Right ventricle myocardium inferior (tissue), 1 donor: ENCODE measurements at regions not wholly inside any gene's neighbourhood (a gene's known extent, or its start where the extent isn't known, plus 50 kb on each side); places are given as distances from the start of the nearest gene placed in this dataset.
"Not testable (repeated sequence)": the region's sequence is repeated elsewhere in the genome, so short reads cannot be mapped to it uniquely, and the experiment has no call there.

Experiments used
- ATAC-seq: fragments of 200-7000 bp; cut with Tn5 transposase; one replicate; pipeline ENCODE4 v1.9.1; 2020; ENCODE audit warnings: mild to moderate bottlenecking, moderate library complexity
- DNase-seq: peaks from one replicate; pipeline ENCODE4 v3.0.0; 2021; ENCODE audit errors: missing footprints
- intact Hi-C: fragments of 100-400 bp; cut with DNase I; formaldehyde crosslinking; loops from one replicate; pipeline ENCODE4 v1.11.0; 2022
- donor health status: DM: no; HTN: yes; CAD: no; lungs with severe emphysema.

DNA sequence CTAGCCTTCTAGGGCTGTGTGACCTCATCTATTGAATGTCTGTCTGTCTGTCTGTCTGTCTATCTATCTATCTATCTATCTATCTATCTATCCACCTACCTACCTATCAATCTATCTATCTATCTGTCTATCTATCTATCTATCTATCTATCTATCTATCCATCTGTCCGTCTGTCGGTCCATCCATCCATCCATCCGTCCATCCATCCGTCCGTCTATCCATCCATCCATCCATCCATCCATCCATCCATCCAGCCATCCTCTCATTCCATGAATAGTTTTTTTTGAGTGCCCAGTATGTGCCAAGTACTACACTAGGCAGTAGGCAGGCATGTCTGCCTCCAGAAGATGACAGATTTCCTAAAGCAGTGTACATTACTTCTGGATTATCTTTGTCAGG is 122.5 kb downstream of the FOXB1 start:
- no peak for DNase-seq
- intact Hi-C loops = no loop called here
- no peak for ATAC-seq

DNA sequence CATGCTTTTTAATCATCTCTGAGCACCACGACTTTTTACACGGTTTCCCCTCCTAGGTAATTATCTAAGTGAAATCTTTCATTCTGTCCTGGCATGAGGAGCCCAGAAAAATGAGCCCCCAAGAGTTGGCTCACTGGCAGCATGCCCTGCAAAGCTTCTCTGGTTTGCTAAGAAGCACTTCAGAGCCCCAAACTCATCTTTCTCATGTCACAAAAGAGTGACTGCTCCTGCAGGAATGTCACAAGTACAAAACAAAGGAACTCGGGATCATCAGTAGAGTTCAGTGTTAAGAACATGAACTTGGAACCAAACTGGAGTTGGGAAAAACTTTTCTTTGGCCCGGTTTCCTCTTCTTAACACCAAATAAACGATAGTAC is 123.9 kb downstream of the FOXB1 start:
- no peak for ATAC-seq
- intact Hi-C loops = no loop called here
- no peak for DNase-seq

DNA sequence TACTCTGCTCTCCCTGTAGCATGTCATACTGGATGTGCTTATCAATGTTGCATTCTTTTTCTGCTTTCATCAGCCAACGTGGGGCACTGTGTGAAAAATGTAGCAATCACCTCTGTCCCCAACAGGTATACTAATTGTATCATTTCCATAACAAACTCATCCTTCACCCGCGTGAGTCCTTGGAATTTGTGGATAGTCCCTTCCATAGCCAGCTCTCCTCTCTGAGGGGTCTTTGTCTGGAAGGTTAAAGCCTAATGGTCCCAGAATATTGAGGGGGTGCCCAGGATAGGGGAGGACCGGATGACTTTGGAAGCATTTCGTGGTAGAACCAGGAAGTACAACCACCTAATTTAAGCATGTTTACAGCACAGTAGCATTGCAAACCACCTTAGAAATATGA is 124.6 kb downstream of the FOXB1 start:
- no peak for ATAC-seq
- intact Hi-C loops = no loop called here

DNA sequence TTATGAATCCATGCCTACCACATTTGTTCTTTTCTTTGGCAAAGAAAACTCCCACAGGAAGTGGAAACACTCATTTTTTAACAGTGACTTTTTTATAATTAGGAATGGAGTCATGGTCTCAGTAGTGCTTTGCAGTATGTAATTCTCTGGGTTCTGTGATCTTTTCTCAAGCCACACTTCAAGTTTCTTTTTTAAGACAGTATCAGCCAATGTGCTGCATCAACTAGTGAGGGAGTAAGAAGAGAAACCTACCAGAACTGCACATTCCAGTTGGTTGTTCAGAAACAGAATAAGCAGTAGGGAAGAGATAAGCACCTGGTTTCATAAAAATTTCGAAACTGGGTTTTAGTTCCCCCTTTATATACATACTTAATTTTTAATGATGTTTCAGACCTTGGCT is 126.3 kb downstream of the FOXB1 start:
- no peak for DNase-seq
- intact Hi-C loops = no loop called here
- ATAC-seq = no peak

More for the DNA sequence above, 124.6 kb downstream of the FOXB1 start:
- no peak for DNase-seq

DNA sequence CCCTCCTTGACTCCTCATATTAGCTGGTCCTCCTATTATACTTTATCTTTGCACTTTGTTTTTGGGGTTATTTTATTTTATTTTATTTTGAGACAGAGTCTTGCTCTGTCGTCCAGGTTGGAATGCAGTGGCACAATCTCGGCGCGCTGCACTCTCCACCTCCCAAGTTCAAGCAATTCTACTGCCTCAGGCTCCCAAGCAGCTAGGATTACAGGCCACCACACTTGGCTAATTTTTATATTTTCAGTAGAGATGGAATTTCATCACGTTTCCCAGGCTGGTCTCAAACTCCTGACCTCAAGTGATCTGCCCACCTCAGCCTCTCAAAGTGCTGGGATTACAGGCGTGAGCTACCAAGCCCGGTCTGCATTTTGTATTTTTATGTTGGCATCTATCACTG is 126.7 kb downstream of the FOXB1 start:
- ATAC-seq = no peak

DNA sequence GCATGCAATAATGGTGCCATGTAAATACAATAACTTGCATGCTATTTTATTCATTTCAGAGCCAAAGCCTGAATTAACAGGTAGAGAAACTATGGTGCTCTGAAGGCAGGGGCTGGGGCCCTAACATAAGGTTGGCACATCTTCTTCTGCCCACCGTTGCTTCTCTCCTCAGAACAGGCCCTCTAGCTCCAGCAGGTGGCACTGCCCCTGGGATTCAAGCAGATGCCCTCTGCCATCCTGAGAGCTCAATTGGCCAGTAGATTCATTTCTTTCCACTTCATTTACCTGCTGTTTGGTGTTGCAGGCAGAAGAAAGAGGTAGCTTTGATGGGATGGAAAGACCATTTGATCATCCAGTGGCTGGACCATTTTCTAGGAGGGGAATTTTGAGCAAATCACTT is 130.5 kb downstream of the FOXB1 start:
- intact Hi-C loops = no loop called here
- DNase-seq = no peak
- no peak for ATAC-seq

More for the DNA sequence above, 126.7 kb downstream of the FOXB1 start:
- no peak for DNase-seq
- intact Hi-C loops = no loop called here

DNA sequence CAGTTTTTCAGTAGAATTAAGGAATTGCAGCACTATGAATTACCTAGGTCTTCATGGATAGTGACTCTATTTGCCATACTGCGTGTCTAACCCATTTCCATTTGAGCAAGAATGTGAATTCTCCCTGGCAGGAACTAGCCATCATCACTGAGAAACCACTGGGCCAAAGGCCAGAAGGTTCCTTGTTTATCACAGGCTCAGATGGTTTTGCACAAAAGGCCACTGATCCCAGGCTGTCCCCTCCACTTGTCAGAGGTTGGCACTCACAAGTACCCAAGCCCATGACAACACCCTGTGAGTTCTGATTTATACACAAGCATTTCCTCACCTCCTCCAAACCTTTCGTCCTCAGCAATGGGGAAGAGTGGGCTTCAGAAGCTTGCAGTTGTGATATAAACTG is 131.8 kb downstream of the FOXB1 start:
- intact Hi-C loops = no loop called here
- ATAC-seq = no peak
- no peak for DNase-seq

DNA sequence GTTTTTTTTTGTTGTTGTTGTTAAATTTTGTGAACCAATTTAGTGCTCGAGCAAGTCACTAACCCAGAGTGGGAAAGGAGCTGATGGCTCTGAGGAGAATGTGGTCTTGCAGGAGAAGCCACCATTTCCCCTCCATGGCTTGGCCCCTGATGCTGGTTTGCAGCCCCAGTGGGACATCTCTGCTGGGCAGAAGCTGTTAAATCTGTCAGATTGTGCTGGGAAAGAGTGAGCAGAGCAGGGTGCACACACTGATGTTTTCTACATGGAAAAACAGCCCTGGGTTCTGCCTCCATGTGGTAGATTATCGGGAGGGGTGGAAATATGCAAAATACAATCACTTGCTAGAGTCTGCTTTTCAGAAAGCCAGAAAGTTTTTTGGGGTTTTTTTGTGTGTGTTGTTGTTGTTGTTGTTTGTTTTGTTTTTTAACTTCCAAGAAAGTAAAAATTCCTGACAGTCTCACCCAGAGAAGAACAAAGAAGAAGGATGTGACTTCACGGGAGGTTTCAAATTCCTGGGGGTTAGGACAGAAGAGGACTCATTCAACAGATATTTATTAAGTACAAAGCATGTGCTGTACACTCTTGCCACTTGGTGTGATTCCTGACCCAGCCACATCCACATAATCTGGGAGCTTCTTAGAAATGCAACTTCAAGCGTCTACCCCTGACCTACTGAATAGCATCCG is 133.7 kb downstream of the FOXB1 start:
- no peak for DNase-seq
- no peak for ATAC-seq
- intact Hi-C loops = no loop called here

DNA sequence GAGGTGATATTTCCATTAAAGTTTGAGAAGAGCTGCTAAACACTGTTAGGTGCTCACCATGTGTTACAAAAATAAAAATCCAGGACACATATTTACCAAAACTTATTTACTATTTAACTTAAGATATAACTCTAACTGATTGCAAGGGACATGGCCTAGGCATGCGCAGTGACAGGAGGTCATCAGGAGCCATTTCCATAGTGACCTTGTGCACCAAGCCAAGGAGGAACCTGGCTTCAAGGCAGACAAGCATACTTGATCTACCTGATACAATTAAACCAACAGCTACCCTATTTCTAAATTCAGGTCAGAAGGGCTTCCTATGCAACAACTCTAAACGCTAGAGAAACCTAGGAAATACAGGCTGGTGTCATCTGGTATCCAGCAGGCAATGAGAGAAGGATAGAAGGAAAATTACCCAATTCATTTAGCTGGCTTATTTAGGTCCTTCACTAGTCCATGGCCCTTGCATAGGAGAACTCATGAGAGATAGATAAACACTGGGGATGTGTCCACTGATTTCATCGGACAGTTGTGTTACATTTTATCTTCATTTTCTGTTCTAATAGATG is 134.4 kb downstream of the FOXB1 start:
- no peak for ATAC-seq
- intact Hi-C loops = no loop called here
- DNase-seq = no peak

DNA sequence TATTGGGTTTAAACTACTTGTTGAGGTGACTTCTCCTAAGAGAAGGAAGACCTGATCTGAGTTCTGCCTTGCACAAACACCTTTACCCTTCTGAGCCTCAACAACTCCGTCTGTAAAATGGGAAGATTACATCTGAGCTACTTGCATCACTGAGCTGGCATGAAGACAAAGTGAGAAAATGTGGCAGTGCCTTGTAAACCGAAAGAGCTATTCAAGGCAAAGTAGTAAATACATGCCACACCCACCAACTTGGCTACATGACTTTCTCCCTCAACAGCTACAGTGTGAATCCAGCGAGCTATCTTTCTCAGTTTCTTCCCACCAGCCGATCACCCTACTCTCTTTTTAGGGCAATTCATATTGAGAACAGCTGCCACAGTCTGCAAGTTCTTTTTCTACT is 148.3 kb downstream of the FOXB1 start:
- no peak for ATAC-seq

DNA sequence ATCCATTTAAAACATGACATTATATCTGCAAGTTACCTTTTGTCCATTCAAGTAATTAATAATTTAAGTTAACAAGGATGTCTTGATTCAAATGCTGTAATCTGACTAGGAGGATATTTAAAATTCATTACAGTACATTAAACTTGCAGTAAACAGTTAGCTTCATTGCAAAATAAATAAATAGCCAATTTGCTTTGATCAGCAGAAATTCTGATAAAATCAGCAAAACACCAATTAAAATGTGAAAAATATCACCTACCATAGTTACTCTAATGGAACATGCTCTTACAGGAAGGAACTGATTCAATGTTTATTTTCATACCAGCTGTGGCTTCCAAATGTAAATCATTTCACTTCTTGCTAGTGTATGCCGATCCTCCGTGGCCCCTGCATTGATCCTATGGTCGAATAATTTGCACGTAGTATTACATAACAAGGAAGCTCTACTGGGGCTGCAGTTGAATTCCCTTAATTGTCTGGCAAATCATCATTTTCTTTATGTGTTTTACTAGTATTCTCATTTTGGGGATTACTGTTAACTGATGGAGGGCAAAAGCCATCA is 150.7 kb downstream of the FOXB1 start:
- intact Hi-C loops = no loop called here
- ATAC-seq = no peak
- DNase-seq = no peak

More for the DNA sequence above, 148.3 kb downstream of the FOXB1 start:
- intact Hi-C loops = no loop called here
- DNase-seq = no peak

DNA sequence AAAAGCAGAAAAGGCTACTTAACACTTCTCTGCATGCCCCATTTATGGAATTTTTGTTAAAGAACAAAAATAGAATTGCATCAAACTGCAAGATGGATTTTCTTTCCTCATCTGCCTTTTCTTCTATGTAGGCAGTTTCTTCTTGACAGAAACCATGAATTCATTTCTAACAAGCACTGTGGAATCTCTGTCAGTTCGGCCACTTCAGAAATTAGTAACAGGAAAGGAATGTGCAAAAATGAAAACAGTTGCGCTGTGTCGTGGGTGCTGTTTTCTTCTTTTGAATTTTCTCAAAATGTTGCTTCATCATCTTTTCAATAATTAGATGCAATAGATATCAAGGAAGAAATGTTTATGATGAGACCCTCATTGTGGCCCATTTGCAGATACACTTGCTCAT is 151.6 kb downstream of the FOXB1 start:
- ATAC-seq (no peak), DNase-seq (no peak)
- intact Hi-C loops = no loop called here

DNA sequence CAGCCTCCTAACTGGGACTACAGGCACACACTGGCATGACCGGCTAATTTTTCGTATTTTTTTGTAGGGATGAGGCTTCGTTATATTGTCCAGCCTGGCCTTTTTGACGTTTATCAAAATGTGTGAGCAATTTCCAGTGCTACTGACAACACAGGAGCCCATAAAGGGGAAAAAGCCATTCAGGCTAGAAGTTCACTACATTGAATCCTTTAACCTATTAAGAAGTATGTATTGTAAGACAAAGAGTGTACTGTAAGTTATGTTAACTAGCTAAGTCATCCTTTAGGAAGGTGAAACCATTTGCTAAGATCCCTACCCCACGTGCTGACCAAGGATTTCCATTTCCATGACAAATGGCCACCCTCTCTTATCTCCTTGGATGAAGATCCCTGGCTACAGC is 156.8 kb downstream of the FOXB1 start:
- DNase-seq (no peak), ATAC-seq (no peak)
- intact Hi-C loops = no loop called here

DNA sequence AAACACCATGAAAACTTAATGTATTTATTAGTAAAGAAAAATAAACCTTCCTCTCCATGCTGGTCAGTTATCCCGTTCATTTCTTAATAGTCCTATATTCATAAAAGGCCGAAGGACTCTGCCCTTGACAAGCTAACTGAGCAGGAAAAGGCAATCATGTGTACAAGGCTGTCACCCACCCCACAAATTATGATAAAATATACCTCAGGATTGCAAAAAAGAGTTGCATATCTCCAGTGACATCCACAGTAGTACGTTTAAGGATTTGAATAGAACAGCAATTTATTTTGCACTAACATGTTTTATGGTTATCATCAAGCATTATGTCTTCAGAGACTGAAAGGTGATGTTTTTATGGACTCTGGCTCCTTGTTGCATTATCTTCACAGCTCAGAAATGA is 157.6 kb downstream of the FOXB1 start:
- no peak for DNase-seq
- no peak for ATAC-seq
- intact Hi-C loops = no loop called here

DNA sequence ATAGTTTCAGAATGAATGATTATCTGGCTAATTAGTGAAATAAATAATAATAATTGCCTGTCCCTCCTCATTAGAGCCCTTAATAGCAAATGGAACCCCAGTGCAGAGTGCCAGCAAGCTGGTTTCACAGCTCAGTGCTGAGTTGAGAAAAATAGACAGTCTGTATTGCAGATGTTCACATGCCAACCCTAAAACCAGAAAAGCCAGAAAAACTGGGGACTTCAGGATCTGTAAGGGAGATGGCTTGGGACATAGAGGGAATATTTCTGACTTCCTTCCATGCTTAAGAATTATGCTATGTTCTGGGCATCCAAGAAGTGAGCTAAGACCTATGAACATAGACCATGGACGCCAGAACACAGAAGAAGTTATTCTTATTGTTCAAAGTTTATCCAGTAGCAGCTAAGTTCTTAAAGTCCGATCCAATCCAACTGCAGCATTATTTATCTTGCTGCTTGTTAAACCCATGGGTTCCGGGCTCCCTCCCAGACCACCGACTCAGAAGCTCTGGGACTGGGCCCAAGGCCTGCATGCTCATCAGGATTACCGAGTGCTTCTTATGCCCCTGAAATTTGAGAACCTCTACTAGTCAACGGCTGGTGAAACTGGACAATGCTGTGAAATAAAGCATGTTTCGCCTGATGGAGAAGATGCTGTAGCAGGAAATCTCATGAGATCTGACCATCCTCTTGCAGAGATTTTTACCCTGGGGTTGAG is 158.3 kb downstream of the FOXB1 start:
- DNase-seq = no peak
- intact Hi-C loops = no loop called here
- no peak for ATAC-seq

DNA sequence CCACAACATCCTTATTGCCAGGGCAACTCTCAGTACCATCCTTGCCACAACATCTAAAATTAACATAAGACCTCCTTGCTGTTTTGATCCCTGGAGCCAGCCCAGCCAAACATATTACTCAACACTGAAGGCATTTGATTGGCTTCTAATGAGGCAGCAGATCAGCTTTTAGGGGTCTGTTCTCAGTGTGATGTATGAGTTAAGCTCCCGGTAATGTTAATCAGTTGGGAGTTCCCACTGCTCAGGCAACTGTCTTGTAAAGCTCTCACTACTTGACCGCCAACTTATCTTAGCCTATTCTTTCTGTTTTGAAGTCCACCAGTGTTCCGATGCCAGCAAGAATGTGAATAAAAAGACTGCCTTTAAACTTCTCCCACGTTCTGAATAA is 158.9 kb downstream of the FOXB1 start:
- intact Hi-C loops = no loop called here

DNA sequence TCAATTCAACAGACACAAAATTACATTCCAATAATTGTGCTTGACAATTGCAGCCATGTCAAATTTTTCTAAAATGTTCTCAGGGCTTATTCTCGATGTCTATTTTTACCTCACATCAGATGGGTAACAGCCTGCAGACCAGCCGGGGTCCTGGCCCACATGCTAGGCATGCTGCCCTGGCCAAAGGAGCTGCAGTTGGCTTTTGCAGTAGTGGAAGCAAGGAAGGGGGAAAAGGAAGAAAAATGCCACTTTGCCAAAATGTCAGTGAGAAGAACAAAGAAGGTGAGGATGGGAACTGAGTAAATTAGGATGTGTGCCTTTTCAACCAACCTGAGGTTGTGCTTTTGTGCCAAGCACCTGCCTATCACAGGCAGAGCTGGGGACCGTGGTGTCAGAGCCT is 161.0 kb downstream of the FOXB1 start:
- DNase-seq (no peak), ATAC-seq (no peak)
- intact Hi-C loops = no loop called here

More for the DNA sequence above, 158.9 kb downstream of the FOXB1 start:
- ATAC-seq = no peak
- DNase-seq = no peak

DNA sequence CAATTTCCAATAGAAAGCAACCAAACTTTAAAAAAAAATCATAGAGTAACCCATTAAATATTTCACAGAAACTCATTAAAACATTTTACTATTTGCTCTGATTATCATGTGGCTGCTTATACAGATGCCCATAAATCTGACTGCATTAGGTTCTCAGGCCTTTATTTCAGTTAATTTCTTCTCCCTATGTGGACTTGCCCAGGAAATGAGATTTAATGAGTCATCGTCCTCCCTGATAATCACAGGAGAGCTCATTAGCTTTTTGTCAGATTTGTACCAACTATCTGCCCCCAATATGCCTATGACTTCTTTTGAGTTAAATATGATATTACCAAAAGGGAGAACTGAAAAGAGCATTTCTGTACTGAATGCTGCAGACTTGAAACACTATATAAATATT is 168.0 kb downstream of the FOXB1 start:
- no peak for DNase-seq
- intact Hi-C loops = loop anchor here (10.0 kb wide), 1 partner anchor 1033 kb away; no protein-coding TSS in a partner anchor
- no peak for ATAC-seq

DNA sequence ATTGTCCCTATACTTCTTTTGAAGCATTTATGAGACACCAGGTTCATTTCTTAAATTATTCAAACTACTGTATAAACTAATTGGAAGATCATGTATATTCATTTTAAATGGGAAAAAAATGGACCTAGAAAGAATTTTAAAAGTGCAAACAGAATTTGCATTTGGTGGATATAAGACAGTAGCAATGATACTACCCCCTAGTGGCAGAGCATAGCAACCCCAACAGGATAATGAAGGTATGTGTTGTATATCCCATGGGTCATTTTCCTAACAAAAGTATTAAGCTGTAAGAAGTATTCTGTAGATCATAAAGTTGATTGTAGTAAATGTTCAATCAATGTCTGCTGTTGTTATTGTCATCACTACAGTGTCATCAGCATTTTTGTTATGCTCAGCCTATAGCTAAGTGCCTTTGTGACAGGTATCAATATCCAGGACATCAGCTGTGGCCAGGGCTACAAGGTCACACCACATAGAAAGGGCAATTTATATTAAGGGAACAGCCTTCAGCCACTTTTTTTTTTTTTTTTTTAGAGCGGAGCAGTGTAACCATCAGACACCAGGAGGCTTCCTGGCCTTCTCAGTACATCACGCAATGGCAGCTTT is 175.8 kb downstream of the FOXB1 start:
- DNase-seq (no peak), ATAC-seq (no peak)
- intact Hi-C loops = loop anchor here (10.0 kb wide), 1 partner anchor 1025 kb away; no protein-coding TSS in a partner anchor

DNA sequence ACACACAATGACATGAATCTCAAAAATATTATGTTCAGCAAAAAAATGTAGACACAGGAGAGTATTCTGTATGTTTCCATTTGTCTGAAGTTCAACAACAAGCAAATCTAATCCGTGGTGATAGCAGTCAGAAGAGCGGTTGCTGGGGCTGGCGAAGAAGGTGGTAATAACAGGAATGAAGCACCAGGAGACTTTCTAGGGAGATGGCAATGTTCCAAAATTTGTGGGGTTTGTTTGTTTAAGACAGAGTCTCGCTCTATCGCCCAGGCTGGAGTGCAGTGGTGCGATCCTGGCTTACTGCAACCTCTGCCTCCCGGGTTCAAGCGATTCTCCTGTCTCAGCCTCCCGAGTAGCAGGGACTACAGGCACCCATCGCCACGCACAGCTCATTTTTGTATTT is 177.8 kb downstream of the FOXB1 start:
- DNase-seq, ATAC-seq, intact Hi-C loops: not testable (repeated sequence)
